Retinal pigment epithelial cell (primary cell): ENCODE measurements at regions not wholly inside any gene's neighbourhood (a gene's known extent, or its start where the extent isn't known, plus 50 kb on each side); places are given as distances from the start of the nearest gene placed in this dataset.
"Not testable (repeated sequence)": the region's sequence is repeated elsewhere in the genome, so short reads cannot be mapped to it uniquely, and the experiment has no call there.

Experiments used
- DNase-seq: peaks from one replicate; pipeline ENCODE4 v3.0.0-alpha.2; 2010; ENCODE audit warnings: low read depth
- H3K4me3 ChIP-seq: 2 replicates; pipeline ENCODE4 v1.5.1; 2011; ENCODE audit warnings: mild to moderate bottlenecking, low read length, control low read depth, moderate library complexity
- TF ChIP-seq, protein P1 (sequence below): conservative IDR thresholded peaks from 2 replicates; pipeline ENCODE4 v1.5.1; 2011; ENCODE audit warnings: low read depth, low read length, control low read depth, inconsistent platforms

DNA sequence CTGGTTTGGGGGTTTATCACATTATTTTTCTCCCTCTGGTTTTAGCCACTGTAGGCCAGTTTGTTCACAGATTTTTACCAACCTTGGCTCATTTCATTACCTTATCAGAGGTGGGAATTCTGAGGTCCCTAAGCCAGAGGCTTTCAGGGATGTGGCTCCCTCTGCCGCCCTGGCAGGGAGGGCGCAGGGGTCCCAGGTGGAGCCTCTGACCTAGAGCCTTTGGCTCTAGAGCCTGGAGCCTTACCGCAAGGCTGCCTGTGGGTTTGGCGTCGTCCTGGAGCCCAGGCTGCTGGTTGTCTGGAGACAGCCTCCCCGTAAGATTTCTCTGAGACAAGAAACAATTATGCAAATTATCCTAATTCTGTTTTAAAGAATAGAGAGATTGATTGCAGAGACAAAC, 188.0 kb downstream of the LMLN start:
- not testable (repeated sequence) for H3K4me3 ChIP-seq, DNase-seq
- TF ChIP-seq, protein P1, sequence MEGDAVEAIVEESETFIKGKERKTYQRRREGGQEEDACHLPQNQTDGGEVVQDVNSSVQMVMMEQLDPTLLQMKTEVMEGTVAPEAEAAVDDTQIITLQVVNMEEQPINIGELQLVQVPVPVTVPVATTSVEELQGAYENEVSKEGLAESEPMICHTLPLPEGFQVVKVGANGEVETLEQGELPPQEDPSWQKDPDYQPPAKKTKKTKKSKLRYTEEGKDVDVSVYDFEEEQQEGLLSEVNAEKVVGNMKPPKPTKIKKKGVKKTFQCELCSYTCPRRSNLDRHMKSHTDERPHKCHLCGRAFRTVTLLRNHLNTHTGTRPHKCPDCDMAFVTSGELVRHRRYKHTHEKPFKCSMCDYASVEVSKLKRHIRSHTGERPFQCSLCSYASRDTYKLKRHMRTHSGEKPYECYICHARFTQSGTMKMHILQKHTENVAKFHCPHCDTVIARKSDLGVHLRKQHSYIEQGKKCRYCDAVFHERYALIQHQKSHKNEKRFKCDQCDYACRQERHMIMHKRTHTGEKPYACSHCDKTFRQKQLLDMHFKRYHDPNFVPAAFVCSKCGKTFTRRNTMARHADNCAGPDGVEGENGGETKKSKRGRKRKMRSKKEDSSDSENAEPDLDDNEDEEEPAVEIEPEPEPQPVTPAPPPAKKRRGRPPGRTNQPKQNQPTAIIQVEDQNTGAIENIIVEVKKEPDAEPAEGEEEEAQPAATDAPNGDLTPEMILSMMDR, result peak; percentile 15

- not testable (repeated sequence) for H3K4me3 ChIP-seq, DNase-seq
These were observed 189.9 kb downstream of the LMLN start for GRCh38 chr3:198149904-198150303.

GRCh38 chr3:198151867-198152266, 191.8 kb downstream of the LMLN start:
- DNase-seq, H3K4me3 ChIP-seq: not testable (repeated sequence)

GRCh38 chr3:198155771-198156170, 195.8 kb downstream of the LMLN start:
- not testable (repeated sequence) for DNase-seq, H3K4me3 ChIP-seq

DNA sequence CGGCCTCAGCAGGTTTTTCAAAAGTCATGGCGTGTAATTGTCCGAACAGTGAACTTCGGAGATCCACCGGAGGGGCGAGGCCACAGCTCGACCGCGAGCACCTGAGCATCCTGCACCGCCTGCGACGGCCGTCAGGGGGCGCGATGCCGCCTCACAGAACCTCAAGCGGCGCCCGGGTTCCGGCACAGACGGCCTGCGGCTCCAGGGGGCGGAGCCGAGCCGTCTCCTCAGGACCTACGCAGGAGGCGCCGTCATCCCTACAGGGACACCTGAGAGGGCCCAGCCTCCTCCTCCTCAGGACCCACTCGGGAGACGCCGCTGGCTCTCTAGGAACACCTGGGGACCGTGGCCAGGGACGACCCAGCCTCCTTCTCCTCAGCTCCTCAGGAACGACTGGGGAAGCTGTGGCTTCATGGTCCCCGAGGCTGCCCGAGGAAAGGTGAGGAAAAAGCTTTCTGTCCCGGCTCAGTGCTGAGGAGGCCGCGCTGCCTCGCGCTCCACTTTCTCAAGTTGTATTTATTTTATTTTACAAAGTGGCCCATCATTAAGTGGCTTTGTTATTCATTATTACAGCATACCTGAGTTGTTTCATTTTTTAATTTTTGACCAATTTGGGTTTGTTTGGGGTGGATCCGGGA, 197.3 kb downstream of the LMLN start:
- DNase-seq, result not testable (repeated sequence)

DNA sequence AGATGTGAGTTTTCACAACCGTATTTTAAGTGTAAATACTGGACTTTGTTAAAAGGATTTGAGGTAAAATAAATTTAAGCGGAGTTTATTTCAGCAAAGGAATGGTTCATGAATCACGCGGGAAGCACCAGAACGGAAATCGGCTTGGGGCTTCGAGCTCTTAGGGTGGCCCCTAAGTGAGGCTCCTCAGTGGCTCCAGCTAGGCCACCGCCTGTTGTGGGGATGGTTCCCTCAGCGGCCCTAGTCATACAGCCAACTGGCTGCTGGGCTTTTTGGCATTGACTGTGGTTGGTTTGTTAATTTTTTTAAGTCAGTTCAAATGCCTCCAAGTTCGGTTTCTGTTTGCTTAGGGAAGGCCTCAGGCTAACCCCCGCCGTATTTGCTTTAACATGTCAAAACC, 198.0 kb downstream of the LMLN start:
- not testable (repeated sequence) for H3K4me3 ChIP-seq, DNase-seq

More for the DNA sequence above, 197.3 kb downstream of the LMLN start:
- not testable (repeated sequence) for H3K4me3 ChIP-seq

DNA sequence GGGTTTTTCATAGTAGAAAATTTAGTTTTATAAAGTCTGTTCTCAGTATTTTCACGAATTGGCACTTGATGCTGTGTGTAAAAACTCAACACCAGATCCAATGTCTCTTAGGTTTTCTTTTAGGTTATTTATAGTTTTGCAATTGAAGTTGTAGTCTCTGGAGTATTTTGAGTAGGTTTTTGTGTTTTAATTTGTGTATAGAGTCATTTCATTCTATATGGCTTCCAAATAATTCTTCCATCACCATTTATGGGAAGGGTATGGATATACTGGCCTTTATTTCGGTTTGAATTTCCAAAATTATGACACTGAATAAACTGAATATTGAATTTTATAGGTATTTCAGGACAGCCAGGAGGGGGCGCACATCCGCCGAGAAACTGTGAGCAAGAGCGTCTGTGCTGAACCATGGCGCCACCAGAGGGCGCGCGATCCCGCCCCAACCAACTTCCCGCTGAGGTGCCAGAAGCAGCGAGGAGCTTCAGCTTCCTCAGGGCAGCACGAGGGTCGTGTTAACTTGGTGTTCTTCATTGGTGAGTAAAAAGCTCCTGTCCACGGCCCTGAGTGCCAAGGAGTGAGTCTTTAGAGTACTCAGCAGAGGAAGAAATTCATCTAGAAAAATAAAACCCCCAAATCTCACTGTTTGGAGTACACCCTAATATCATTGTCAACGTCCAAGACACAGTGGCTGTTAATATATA, 207.5 kb downstream of the LMLN start:
- not testable (repeated sequence) for DNase-seq, H3K4me3 ChIP-seq
- TF ChIP-seq, protein P1, result peak; percentile 36

- not testable (repeated sequence) for DNase-seq, H3K4me3 ChIP-seq
These were observed 210.8 kb downstream of the LMLN start for GRCh38 chr3:198170781-198171180.

DNA sequence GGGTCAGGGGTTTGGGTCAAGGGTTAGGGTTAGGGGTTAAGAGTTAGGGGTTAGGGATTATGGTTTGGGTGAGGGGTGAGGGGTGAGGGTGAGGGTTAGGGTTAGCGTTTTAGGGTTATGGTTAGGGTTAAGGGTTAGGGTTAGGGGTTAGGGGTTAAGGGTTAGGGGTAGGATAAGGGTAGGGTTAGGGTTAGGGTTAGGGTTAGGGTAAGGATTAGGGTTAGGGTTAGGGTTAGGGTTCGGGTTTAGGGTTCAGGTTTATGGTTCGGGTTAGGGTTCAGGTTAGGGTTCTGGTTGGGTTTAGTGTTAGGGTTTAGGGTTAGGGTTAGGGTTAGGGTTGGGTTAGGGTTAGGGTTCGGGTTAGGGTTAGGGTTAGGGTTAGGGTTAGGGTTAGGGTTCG, 213.1 kb downstream of the LMLN start:
- H3K4me3 ChIP-seq, DNase-seq: not testable (repeated sequence)

DNA sequence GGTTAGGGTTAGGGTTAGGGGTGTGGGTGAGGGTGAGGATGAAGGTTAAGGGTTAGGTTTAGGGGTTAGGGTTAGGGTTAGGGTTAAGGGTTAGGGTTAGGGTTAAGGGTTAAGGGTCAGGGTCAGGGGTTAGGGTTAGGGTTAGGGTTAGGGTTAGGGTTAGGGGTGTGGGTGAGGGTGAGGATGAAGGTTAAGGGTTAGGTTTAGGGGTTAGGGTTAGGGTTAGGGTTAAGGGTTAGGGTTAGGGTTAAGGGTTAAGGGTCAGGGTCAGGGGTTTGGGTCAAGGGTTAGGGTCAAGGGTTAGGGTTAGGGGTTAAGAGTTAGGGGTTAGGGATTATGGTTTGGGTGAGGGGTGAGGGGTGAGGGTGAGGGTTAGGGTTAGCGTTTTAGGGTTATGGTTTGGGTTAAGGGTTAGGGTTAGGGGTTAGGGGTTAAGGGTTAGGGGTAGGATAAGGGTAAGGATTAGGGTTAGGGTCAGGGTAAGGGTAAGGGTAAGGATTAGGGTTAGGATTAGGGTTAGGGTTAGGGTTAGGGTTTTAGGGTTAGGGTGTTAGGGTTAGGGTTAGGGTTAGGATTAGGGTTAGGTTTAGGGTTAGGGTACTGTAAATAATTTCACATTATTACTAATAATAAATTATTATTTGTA, 214.0 kb downstream of the LMLN start:
- not testable (repeated sequence) for H3K4me3 ChIP-seq, DNase-seq
